ENCODE measurements at regions not wholly inside any gene's neighbourhood (a gene's known extent, or its start where the extent isn't known, plus 50 kb on each side); places are given as distances from the start of the nearest gene placed in this dataset.

- H3K4me3 ChIP-seq (ENCODE audit: low read depth in 1 of 3, low read length in 3 of 3): no peak overlapping the region
- 61% methylated on average over 4 of the region's 4 CpGs for WGBS
- H3K36me3 ChIP-seq (ENCODE audit: control insufficient read depth in 4 of 4, insufficient read depth in 3 of 4, low read depth in 1 of 4, low read length in 3 of 4): no peaks in the 10 kb centered on the region
- no peak for DNase-seq (ENCODE audit: low spot score)
- H3K9me3 ChIP-seq (ENCODE audit: control insufficient read depth in 4 of 4, low read length in 3 of 4): peaks cover 0 to 4% (median 2%) of the 10 kb centered on the region in 4 donors
- TF ChIP-seq CTCF (IDR thresholded peaks at IDR 0.05; ENCODE audit: low read depth, low read length, missing input control): no peak
- no peak for TF ChIP-seq TAF1 (conservative IDR thresholded peaks at IDR 0.05)
- TF ChIP-seq REST (IDR thresholded peaks at IDR 0.05): no peak
- no peak for TF ChIP-seq NR2F2 (IDR thresholded peaks at IDR 0.05)
- TF ChIP-seq FOXA1 (IDR thresholded peaks at IDR 0.05): no peak
- no peak for TF ChIP-seq ZBTB33 (IDR thresholded peaks at IDR 0.05)
- no peak for TF ChIP-seq RXRA (IDR thresholded peaks at IDR 0.05)
- TF ChIP-seq HNF4A (conservative IDR thresholded peaks at IDR 0.05): no peak
- no peak for TF ChIP-seq MAX (IDR thresholded peaks at IDR 0.05)
- no peak for TF ChIP-seq JUND (IDR thresholded peaks at IDR 0.05)
- TF ChIP-seq SP1 (IDR thresholded peaks at IDR 0.05): no peak
- no peak for TF ChIP-seq GABPA (IDR thresholded peaks at IDR 0.05 in 1 of 2, conservative IDR thresholded peaks at IDR 0.05 in 1 of 2)
- H3K27me3 ChIP-seq (ENCODE audit: control insufficient read depth in 4 of 4, insufficient read depth in 4 of 4, low read length in 3 of 4): no peaks in the 10 kb centered on the region
- H3K4me1 ChIP-seq (ENCODE audit: control insufficient read depth in 4 of 4, insufficient read depth in 4 of 4, low read length in 3 of 4): no peaks in the 10 kb centered on the region
- no peak overlapping the region for H3K27ac ChIP-seq (ENCODE audit: low read depth in 1 of 2, low read length in 2 of 2)
- no peak overlapping the region for H3K9ac ChIP-seq (ENCODE audit: low read depth in 1 of 2, low read length in 2 of 2)
These were observed 343.5 kb upstream of the SMIM31 start for GRCh38 chr4:164410401-164410800.

GRCh38 chr4:164412246-164412645 is 341.7 kb upstream of the SMIM31 start:
- TF ChIP-seq FOXA2 (IDR thresholded peaks at IDR 0.05) (no peak), ZBTB33 (IDR thresholded peaks at IDR 0.05) (no peak), JUND (IDR thresholded peaks at IDR 0.05) (no peak), YY1 (IDR thresholded peaks at IDR 0.05) (no peak), NR2F2 (IDR thresholded peaks at IDR 0.05) (no peak), TAF1 (conservative IDR thresholded peaks at IDR 0.05) (no peak)
- Histone ChIP-seq H3K4me3 (ENCODE audit: low read depth in 1 of 3, low read length in 3 of 3) (no peak overlapping the region), H3K27me3 (ENCODE audit: control insufficient read depth in 4 of 4, insufficient read depth in 4 of 4, low read length in 3 of 4) (no peaks in the 10 kb centered on the region), H3K9ac (ENCODE audit: low read depth in 1 of 2, low read length in 2 of 2) (no peak overlapping the region), H3K4me1 (ENCODE audit: control insufficient read depth in 4 of 4, insufficient read depth in 4 of 4, low read length in 3 of 4) (no peaks in the 10 kb centered on the region), H3K27ac (ENCODE audit: low read depth in 1 of 2, low read length in 2 of 2) (no peak overlapping the region), H3K9me3 (ENCODE audit: control insufficient read depth in 4 of 4, low read length in 3 of 4) (peaks cover 0 to 4% (median 2%) of the 10 kb centered on the region in 4 donors), H3K36me3 (ENCODE audit: control insufficient read depth in 4 of 4, insufficient read depth in 3 of 4, low read depth in 1 of 4, low read length in 3 of 4) (no peaks in the 10 kb centered on the region)
- WGBS: 60% methylated on average over 1 of the region's 1 CpG
- no peak for DNase-seq (ENCODE audit: low spot score)

Data from liver (tissue), 8 donors.